HepG2 (cell line): ENCODE measurements at regions not wholly inside any gene's neighbourhood (a gene's known extent, or its start where the extent isn't known, plus 50 kb on each side); places are given as distances from the start of the nearest gene placed in this dataset.

Source experiments
- BCL6 ChIP-seq: IDR thresholded peaks from 2 replicates; pipeline ENCODE4 v1.6.1; 2016; ENCODE audit warnings: missing genetic modification reagents, missing compliant biosample characterization
- FOSL1 ChIP-seq: sonication (generic); formaldehyde crosslinking; IDR thresholded peaks from 2 replicates; pipeline ENCODE4 v1.9.0; 2021; ENCODE audit warnings: missing genetic modification reagents, borderline replicate concordance
- FOXA1 ChIP-seq, 2 experiments: fragments of 450-650 bp in 1 of 2; sonication (generic) in 1 of 2; formaldehyde crosslinking in 1 of 2; IDR thresholded peaks; 2 replicates each; pipeline versions ENCODE4 v1.4.0 to v1.6.1; 2016 to 2020; ENCODE audit warnings: missing genetic modification reagents in 1 of 2
- FOXJ3 ChIP-seq: sonication (generic); formaldehyde crosslinking; IDR thresholded peaks from 2 replicates; pipeline ENCODE4 v1.4.0; 2020; ENCODE audit warnings: missing genetic modification reagents, mild to moderate bottlenecking, borderline replicate concordance
- HMGA1 ChIP-seq: sonication (generic); formaldehyde crosslinking; conservative IDR thresholded peaks from 2 replicates; pipeline ENCODE4 v1.4.0; 2020; ENCODE audit warnings: missing genetic modification reagents
- MAX ChIP-seq: IDR thresholded peaks from 2 replicates; pipeline ENCODE4 v1.6.1; 2012; ENCODE audit warnings: inconsistent platforms
- RFXAP ChIP-seq: sonication (generic); formaldehyde crosslinking; IDR thresholded peaks from 2 replicates; pipeline ENCODE4 v1.4.0; 2020; ENCODE audit warnings: missing genetic modification reagents, borderline replicate concordance
- SOX13 ChIP-seq, 3 experiments: fragments of 450-650 bp in 1 of 3; sonication (generic) in 1 of 3; formaldehyde crosslinking in 1 of 3; IDR thresholded peaks in 2 of 3; conservative IDR thresholded peaks in 1 of 3; 2 replicates each; pipeline versions ENCODE4 v1.5.0 to v1.6.1; 2016 to 2020; ENCODE audit warnings: antibody characterized with exemption in 1 of 3, mild to moderate bottlenecking in 1 of 3, missing compliant biosample characterization in 1 of 3, missing genetic modification reagents in 1 of 3, moderate library complexity in 1 of 3
- SOX5 ChIP-seq: IDR thresholded peaks from 2 replicates; pipeline ENCODE4 v1.6.1; 2016; ENCODE audit warnings: borderline replicate concordance
- SOX6 ChIP-seq, 2 experiments: fragments of 450-650 bp in 1 of 2; sonication (generic) in 1 of 2; formaldehyde crosslinking in 1 of 2; IDR thresholded peaks; 2 replicates each; pipeline versions ENCODE4 v1.4.0 to v1.6.1; 2017 to 2020; ENCODE audit warnings: antibody characterized with exemption in 1 of 2, mild to moderate bottlenecking in 1 of 2, missing genetic modification reagents in 1 of 2
- ZBTB40 ChIP-seq, 2 experiments: fragments of 450-650 bp in 1 of 2; sonication (generic) in 1 of 2; formaldehyde crosslinking in 1 of 2; IDR thresholded peaks; 2 replicates each; pipeline versions ENCODE4 v1.6.1 to v1.8.0; 2016 to 2022; ENCODE audit warnings: antibody characterized with exemption in 1 of 2, mild to moderate bottlenecking in 1 of 2, missing genetic modification reagents in 1 of 2
- ZNF121 ChIP-seq: sonication (generic); formaldehyde crosslinking; IDR thresholded peaks from 2 replicates; pipeline ENCODE4 v1.5.0; 2020; ENCODE audit warnings: mild to moderate bottlenecking, missing genetic modification reagents
- ZNF503 ChIP-seq: sonication (generic); formaldehyde crosslinking; IDR thresholded peaks from 2 replicates; pipeline ENCODE4 v1.4.0; 2020; ENCODE audit warnings: missing genetic modification reagents
- ZNF740 ChIP-seq: sonication (generic); formaldehyde crosslinking; IDR thresholded peaks from 2 replicates; pipeline ENCODE4 v1.4.0; 2020; ENCODE audit warnings: missing genetic modification reagents
- TF ChIP-seq, protein P1 (sequence below): sonication (generic); formaldehyde crosslinking; IDR thresholded peaks from 2 replicates; pipeline ENCODE4 v1.4.0; 2020; ENCODE audit warnings: mild to moderate bottlenecking, missing genetic modification reagents

- no peak for TF ChIP-seq SOX6 (IDR thresholded peaks at IDR 0.05)
- peak; percentile 51; the same call in 1 of the 2 replicates for TF ChIP-seq SOX6 (CRISPR knock-in tag; IDR thresholded peaks at IDR 0.05)
- no peak for TF ChIP-seq RFXAP (CRISPR knock-in tag)
- TF ChIP-seq ZNF740: no peak
- no peak for TF ChIP-seq HMGA1 (CRISPR knock-in tag)
- TF ChIP-seq ZBTB40 (IDR thresholded peaks at IDR 0.05): no peak
- no peak for TF ChIP-seq ZBTB40 (CRISPR knock-in tag; IDR thresholded peaks at IDR 0.05)
- TF ChIP-seq SOX5 (CRISPR knock-in tag): 0 out of 2 replicates have a peak, but pooled peaks have one; percentile 41
- 0 out of 2 replicates have a peak, but pooled peaks have one; percentile 35 for TF ChIP-seq FOXJ3 (CRISPR knock-in tag)
- no peak for TF ChIP-seq ZNF503
- TF ChIP-seq ZNF121 (CRISPR knock-in tag): no peak
- no peak for TF ChIP-seq BCL6 (CRISPR knock-in tag)
- TF ChIP-seq, protein P1, sequence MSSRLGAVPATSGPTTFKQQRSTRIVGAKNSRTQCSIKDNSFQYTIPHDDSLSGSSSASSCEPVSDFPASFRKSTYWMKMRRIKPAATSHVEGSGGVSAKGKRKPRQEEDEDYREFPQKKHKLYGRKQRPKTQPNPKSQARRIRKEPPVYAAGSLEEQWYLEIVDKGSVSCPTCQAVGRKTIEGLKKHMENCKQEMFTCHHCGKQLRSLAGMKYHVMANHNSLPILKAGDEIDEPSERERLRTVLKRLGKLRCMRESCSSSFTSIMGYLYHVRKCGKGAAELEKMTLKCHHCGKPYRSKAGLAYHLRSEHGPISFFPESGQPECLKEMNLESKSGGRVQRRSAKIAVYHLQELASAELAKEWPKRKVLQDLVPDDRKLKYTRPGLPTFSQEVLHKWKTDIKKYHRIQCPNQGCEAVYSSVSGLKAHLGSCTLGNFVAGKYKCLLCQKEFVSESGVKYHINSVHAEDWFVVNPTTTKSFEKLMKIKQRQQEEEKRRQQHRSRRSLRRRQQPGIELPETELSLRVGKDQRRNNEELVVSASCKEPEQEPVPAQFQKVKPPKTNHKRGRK: no peak
- no peak for TF ChIP-seq MAX
- TF ChIP-seq FOXA1 (IDR thresholded peaks at IDR 0.05): no peak
- peak; percentile 39; the same call in 1 of the 2 replicates for TF ChIP-seq FOXA1 (CRISPR knock-in tag; IDR thresholded peaks at IDR 0.05)
- no peak for TF ChIP-seq SOX13 (IDR thresholded peaks at IDR 0.05)
- TF ChIP-seq SOX13 (CRISPR knock-in tag; conservative IDR thresholded peaks at IDR 0.05 in 1 of 2, IDR thresholded peaks at IDR 0.05 in 1 of 2): peak in 1 of 2 experiments; percentile 29; a peak in 1 of 4 replicates
- TF ChIP-seq FOSL1 (CRISPR knock-in tag): peak; percentile 71; the same call in 1 of the 2 replicates
Measured at GRCh38 chr16:8391257-8391656, 199.1 kb downstream of the TMEM114 start (continued).
